ENCODE measurements at regions not wholly inside any gene's neighbourhood (a gene's known extent, or its start where the extent isn't known, plus 50 kb on each side); places are given as distances from the start of the nearest gene placed in this dataset.

DNA sequence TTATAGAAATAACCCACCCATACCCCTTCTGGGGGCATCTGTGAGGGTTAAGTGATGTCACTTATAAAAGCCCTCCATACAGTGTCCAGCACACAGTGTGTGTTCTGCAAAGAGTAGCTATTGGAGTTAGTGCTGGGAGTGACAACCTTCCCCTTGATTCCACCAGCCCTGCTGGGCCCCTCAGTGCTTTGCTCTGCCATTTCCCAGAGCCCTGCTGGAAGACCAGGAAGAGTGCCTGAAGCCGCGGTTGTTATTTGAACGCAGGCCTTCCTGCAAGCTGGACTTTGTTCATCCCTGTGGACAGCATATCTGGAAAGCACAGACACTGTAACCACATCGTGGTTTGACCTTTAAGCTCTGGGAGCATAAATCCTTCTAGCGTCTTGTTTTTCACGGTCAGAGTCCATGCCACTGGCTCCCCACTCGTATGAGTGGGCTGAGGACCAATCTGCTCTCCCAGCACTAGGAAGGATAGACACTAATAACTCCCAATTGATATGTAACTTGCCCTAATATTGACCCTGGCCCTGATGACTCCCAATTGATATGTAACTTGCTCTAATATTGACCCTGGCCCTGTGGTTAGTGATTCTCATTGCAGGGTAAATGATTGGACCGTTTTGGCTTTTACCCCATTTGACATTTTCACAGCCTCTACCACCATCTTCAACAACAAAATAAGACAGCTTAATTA lies 297.1 kb upstream of the MAF start:
- TF ChIP-seq POLR2A (IDR thresholded peaks at IDR 0.05) (no peak), EP300 (IDR thresholded peaks at IDR 0.05) (no peak), POLR2AphosphoS5 (IDR thresholded peaks at IDR 0.05) (no peak)
- TF ChIP-seq, protein P1, sequence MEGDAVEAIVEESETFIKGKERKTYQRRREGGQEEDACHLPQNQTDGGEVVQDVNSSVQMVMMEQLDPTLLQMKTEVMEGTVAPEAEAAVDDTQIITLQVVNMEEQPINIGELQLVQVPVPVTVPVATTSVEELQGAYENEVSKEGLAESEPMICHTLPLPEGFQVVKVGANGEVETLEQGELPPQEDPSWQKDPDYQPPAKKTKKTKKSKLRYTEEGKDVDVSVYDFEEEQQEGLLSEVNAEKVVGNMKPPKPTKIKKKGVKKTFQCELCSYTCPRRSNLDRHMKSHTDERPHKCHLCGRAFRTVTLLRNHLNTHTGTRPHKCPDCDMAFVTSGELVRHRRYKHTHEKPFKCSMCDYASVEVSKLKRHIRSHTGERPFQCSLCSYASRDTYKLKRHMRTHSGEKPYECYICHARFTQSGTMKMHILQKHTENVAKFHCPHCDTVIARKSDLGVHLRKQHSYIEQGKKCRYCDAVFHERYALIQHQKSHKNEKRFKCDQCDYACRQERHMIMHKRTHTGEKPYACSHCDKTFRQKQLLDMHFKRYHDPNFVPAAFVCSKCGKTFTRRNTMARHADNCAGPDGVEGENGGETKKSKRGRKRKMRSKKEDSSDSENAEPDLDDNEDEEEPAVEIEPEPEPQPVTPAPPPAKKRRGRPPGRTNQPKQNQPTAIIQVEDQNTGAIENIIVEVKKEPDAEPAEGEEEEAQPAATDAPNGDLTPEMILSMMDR (IDR thresholded peaks at IDR 0.05) = no peak
